ENCODE measurements at regions not wholly inside any gene's neighbourhood (a gene's known extent, or its start where the extent isn't known, plus 50 kb on each side); places are given as distances from the start of the nearest gene placed in this dataset.

DNA sequence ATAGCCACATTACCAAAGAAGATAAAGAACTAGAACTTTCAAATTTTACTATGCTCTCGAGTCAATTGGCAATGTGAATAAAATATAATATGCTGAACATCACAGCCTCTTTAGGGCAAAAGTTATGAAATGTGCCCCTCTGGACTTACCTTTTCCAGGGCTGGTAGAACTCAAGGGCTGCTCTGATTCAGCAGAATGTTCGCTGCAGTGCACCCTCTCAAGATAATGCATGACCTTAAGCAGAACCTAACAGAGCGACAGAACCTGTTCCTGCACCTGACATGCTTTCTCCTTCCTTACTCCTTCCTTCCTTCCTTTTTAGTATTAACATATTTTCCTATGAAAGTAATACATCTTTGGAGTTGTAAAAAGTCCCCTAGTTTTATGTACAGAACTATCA is 65.4 kb upstream of the STXBP5 start:
- no peak for DNase-seq
- Histone ChIP-seq H2AFZ (ENCODE audit: low read length) (no peak overlapping the region), H3K4me1 (ENCODE audit: low read length) (no peaks in the 10 kb centered on the region), H3K79me2 (ENCODE audit: low read length) (no peaks in the 10 kb centered on the region), H3K36me3 (replicated peaks; ENCODE audit: insufficient read depth, low read length) (no peaks in the 10 kb centered on the region), H4K20me1 (ENCODE audit: insufficient read depth, low read length) (no peaks in the 10 kb centered on the region), H3K9ac (ENCODE audit: low read length) (no peak overlapping the region), H3K27me3 (replicated peaks; ENCODE audit: insufficient read depth, low read length) (no peaks in the 10 kb centered on the region), H3F3A (ENCODE audit: insufficient read depth, low read length) (no peaks in the 10 kb centered on the region), H3K9me3 (replicated peaks; ENCODE audit: insufficient read depth, low read length) (no peaks in the 10 kb centered on the region), H3K4me3 (ENCODE audit: low read length) (no peak overlapping the region), H3K4me2 (ENCODE audit: low read depth, low read length) (no peak overlapping the region), H3K27ac (ENCODE audit: low read length) (no peak overlapping the region), H3K9me2 (replicated peaks; ENCODE audit: insufficient read depth, low read length) (no peaks in the 10 kb centered on the region)
- TF ChIP-seq, protein P1, sequence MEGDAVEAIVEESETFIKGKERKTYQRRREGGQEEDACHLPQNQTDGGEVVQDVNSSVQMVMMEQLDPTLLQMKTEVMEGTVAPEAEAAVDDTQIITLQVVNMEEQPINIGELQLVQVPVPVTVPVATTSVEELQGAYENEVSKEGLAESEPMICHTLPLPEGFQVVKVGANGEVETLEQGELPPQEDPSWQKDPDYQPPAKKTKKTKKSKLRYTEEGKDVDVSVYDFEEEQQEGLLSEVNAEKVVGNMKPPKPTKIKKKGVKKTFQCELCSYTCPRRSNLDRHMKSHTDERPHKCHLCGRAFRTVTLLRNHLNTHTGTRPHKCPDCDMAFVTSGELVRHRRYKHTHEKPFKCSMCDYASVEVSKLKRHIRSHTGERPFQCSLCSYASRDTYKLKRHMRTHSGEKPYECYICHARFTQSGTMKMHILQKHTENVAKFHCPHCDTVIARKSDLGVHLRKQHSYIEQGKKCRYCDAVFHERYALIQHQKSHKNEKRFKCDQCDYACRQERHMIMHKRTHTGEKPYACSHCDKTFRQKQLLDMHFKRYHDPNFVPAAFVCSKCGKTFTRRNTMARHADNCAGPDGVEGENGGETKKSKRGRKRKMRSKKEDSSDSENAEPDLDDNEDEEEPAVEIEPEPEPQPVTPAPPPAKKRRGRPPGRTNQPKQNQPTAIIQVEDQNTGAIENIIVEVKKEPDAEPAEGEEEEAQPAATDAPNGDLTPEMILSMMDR (IDR thresholded peaks at IDR 0.05; ENCODE audit: low read length): no peak
- TF ChIP-seq EZH2 (optimal IDR thresholded peaks at IDR 0.05; ENCODE audit: low read depth, low read length) (no peak), EZH2phosphoT487 (IDR thresholded peaks at IDR 0.05; ENCODE audit: low read length) (no peak)

DNA sequence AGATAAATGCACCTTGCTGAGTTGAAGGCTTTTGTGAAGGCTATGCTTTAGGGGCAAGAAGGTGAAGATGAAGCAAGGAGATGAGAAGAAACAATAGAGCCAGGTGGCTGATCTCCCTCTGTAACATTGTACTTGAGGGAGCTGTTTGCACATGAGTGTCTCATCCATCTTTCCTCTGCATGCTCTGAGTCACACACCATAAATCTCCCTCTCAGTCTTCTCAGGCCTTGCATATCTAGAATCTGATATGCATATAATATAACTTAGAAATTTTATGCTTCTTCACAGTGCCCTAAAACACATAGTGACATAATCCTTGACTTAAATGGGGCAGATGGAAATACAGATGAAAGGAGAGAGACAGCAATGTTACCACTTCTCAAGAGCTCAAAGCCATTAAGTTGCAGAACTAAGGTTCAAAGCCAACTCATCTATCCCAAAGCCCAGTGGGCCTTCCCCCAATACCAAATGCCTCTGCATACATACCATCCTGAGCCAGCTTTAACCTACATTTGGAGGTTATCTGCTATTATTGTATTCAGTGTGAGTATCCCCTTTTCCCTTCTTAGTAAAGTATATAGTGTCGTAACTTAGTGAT is 62.4 kb upstream of the STXBP5 start:
- no peak overlapping the region for H3K4me3 ChIP-seq (ENCODE audit: low read length)
- DNase-seq: no peak
- no peak for TF ChIP-seq EZH2phosphoT487 (IDR thresholded peaks at IDR 0.05; ENCODE audit: low read length)
- no peak for TF ChIP-seq EZH2 (optimal IDR thresholded peaks at IDR 0.05; ENCODE audit: low read depth, low read length)
- TF ChIP-seq, protein P1 (IDR thresholded peaks at IDR 0.05; ENCODE audit: low read length): no peak

DNA sequence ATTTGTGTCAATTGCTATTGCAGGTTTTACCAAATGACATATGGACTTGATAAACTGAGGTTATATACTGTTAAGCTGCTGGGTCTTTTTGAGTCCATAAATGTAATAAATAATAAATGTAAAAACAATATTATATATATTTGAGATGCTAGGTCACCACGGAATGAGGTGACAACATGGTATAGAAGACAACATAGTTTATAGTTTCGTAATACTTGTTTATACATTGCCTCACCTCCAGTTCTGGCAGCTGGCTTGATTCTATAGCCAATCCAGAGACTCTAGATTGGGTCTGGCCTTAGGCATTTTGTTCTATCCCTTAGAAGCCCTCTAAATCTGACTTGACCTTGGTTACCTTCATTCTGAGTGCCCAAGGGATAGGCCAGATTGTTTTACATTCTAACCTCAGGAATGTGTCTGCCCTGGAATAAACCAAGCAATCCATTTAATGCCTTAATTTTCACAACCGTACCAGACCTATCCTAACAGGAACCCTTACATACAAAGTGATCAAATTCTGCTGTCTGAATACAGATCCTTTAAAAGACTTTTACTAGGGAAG is 61.5 kb upstream of the STXBP5 start:
- no peak for TF ChIP-seq EZH2 (optimal IDR thresholded peaks at IDR 0.05; ENCODE audit: low read depth, low read length)
- no peak for TF ChIP-seq EZH2phosphoT487 (IDR thresholded peaks at IDR 0.05; ENCODE audit: low read length)
- TF ChIP-seq, protein P1 (IDR thresholded peaks at IDR 0.05; ENCODE audit: low read length): no peak
- no peaks in the 10 kb centered on the region for H3K79me2 ChIP-seq (ENCODE audit: low read length)
- no peaks in the 10 kb centered on the region for H3K4me1 ChIP-seq (ENCODE audit: low read length)
- H2AFZ ChIP-seq (ENCODE audit: low read length): no peak overlapping the region
- no peak overlapping the region for H3K9ac ChIP-seq (ENCODE audit: low read length)
- no peaks in the 10 kb centered on the region for H3K27me3 ChIP-seq (replicated peaks; ENCODE audit: insufficient read depth, low read length)
- no peaks in the 10 kb centered on the region for H3F3A ChIP-seq (ENCODE audit: insufficient read depth, low read length)
- no peak for DNase-seq
- H4K20me1 ChIP-seq (ENCODE audit: insufficient read depth, low read length): no peaks in the 10 kb centered on the region
- no peak overlapping the region for H3K27ac ChIP-seq (ENCODE audit: low read length)
- no peak overlapping the region for H3K4me2 ChIP-seq (ENCODE audit: low read depth, low read length)
- no peaks in the 10 kb centered on the region for H3K9me2 ChIP-seq (replicated peaks; ENCODE audit: insufficient read depth, low read length)
- H3K4me3 ChIP-seq (ENCODE audit: low read length): no peak overlapping the region
- no peaks in the 10 kb centered on the region for H3K36me3 ChIP-seq (replicated peaks; ENCODE audit: insufficient read depth, low read length)
- no peaks in the 10 kb centered on the region for H3K9me3 ChIP-seq (replicated peaks; ENCODE audit: insufficient read depth, low read length)

More for the DNA sequence above, 62.4 kb upstream of the STXBP5 start:
- H4K20me1 ChIP-seq (ENCODE audit: insufficient read depth, low read length): no peaks in the 10 kb centered on the region
- H3K36me3 ChIP-seq (replicated peaks; ENCODE audit: insufficient read depth, low read length): no peaks in the 10 kb centered on the region
- no peaks in the 10 kb centered on the region for H3K9me2 ChIP-seq (replicated peaks; ENCODE audit: insufficient read depth, low read length)
- H2AFZ ChIP-seq (ENCODE audit: low read length): no peak overlapping the region
- no peaks in the 10 kb centered on the region for H3K27me3 ChIP-seq (replicated peaks; ENCODE audit: insufficient read depth, low read length)
- no peak overlapping the region for H3K27ac ChIP-seq (ENCODE audit: low read length)
- H3K9ac ChIP-seq (ENCODE audit: low read length): no peak overlapping the region
- no peaks in the 10 kb centered on the region for H3F3A ChIP-seq (ENCODE audit: insufficient read depth, low read length)
- H3K4me2 ChIP-seq (ENCODE audit: low read depth, low read length): no peak overlapping the region
- no peaks in the 10 kb centered on the region for H3K9me3 ChIP-seq (replicated peaks; ENCODE audit: insufficient read depth, low read length)
- no peaks in the 10 kb centered on the region for H3K79me2 ChIP-seq (ENCODE audit: low read length)
- H3K4me1 ChIP-seq (ENCODE audit: low read length): no peaks in the 10 kb centered on the region

All from MM.1S (cell line).